Activated CD4-positive, CD25-positive, alpha-beta regulatory T cell treated with anti-CD3 and anti-CD28 coated beads, Interleukin-2, amount 50 U/mL, for 24 hours (primary cell): ENCODE measurements at regions not wholly inside any gene's neighbourhood (a gene's known extent, or its start where the extent isn't known, plus 50 kb on each side); places are given as distances from the start of the nearest gene placed in this dataset.

Experiments used
- ATAC-seq, 2 donors: fragments of 150-1000 bp; cut with Tn5 transposase; one replicate each; pipeline ENCODE4 v1.10.0; 2021; ENCODE audit warnings: mild to moderate bottlenecking in 1 of 2, moderate library complexity in 1 of 2

DNA sequence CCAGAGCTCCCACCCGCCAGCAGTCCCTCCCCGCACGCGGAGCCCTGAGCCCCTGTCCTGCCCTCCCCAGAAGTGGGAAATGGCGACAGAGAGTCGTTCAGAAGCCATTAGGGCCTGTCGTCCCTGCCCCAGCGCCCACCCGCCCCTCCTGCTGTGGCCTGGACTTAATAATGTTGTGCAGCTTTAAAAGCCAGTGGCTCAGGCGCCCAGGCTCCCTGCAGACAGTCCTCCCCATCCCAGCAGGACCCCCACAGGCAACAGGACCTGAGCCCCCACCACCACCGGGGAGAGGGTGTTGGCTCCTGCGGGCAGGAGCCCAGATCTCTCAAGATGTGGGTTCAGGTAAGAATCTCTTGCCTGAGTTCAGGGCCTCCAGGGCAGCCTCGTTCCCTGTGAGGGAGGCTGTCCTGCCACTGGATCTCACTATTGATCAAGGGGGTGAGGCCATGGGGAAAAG, 125.3 kb upstream of the RUNX3 start:
- no peak for ATAC-seq

DNA sequence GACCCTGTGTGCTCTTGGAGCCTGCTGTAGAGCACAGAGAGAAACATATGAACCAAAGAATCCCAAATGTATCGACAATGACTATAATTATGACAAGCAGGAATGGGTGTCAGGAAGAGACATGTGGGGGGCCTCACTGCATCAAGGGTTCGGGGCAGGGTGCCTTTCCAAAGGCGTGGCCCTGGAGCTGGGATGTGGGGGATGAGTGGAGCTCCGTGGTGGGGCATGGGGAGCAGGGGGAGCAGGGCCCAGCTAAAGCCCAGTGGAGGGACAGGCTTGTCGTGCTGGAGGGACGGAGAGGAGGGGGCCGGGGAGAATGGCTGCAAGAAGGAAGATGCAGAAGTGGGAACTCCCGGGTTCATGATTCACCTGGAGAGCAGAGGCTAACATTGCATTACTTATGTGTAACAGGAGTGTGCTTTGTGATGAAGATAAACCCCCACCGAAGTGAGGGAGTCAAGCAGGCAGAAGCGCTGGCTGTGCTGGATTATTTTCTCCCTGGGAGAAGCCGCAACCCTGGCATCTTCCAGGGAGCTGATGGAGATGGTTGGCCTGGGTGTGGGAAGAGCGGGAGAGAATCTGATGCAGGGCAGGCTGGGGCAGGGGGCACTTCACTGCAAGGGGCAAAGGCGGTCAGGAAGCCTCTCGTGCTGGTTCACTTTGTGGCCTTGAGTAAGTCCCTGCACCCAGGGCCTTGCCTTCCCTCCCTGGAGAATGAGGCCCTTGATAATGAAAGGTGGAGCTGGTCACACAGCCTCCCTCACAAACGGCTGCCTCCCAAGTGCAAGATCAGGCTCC, 124.6 kb upstream of the RUNX3 start:
- ATAC-seq, result no peak

- ATAC-seq, result no peak
These were observed 123.6 kb upstream of the RUNX3 start for GRCh38 chr1:25053576-25054250.

DNA sequence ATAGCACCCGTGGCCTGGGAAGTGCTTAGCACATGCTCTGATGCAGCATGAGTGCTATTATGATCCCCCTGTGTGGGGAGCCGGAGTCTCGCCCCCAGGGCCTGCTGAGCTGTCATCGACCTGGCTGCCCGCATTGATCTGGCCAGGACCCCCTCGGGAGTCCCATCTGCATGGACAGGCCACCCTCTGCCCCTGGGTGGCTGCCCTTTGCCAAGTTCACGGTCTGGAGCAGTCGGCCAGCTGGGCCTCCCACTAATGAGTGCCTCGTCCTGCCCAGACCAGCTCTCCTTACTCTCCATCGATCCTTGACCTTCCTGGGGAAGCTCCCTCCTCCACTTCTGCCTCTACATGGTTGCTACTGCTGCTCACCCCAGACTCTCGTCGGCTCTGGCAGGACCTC, 121.8 kb upstream of the RUNX3 start:
- no peak for ATAC-seq

DNA sequence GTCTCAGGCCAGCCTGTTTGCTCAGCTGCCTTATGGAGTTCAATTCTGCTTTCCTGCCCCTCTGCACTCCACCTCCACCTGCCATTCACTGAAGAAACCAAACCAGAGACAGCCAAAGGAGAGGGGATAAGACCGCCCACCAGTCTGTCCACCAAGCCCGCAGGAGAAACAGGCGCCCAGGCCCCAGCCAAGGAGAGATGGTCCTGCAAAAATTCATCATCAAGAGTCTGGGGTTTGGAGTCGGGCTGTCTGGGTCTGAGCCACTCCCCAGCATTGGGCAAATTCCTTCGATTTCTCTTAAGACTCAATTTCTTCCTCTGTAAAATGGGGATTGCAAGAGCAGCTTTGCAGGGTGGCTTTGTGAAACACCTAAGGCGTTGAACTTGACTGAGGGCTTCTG, 121.4 kb upstream of the RUNX3 start:
- ATAC-seq, result no peak

DNA sequence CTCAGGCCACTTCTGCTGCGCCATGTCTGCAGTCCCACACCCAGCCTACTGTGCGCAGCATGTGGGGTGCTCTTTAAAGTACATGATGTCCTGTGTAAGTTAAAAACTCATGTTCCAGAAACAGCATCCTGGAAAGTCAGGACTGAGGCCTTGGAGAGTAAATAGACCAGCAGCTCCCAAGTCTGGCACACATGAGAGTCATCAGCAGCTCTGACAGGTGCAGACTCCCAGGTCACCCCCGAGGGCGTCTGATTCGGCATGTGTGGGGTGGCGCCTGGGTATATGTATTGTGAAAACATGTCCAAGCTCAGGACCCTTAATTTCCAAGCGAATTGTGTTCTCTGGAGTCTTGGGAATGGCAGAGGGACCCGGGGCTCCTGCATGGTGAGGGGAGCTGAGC, 120.1 kb upstream of the RUNX3 start:
- ATAC-seq, result no peak

- ATAC-seq, result no peak
These were observed 119.1 kb upstream of the RUNX3 start for GRCh38 chr1:25049190-25049589.

GRCh38 chr1:25048728-25049127, 118.7 kb upstream of the RUNX3 start:
- ATAC-seq, result no peak

- ATAC-seq, result no peak
These were observed 117.6 kb upstream of the RUNX3 start for GRCh38 chr1:25047506-25048240.

DNA sequence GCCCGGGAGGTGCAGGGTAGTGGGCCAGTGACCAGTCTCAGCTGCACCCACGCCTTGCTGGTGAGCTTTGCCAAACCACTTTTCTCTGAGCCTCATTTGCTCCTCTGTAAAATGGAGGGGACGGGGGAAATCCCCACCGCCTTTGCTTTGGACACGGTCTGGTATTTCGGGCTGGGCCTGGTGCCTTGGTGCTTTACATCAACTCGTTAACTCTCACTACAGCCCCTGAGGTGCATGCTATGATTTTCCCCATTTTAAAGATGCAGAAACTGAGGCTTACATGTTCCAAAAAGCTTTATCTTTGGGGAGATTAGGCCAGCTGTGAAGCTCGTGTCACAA, 116.1 kb upstream of the RUNX3 start:
- ATAC-seq, result no peak

- ATAC-seq, result no peak
These were observed 115.6 kb upstream of the RUNX3 start for GRCh38 chr1:25045480-25046193.

DNA sequence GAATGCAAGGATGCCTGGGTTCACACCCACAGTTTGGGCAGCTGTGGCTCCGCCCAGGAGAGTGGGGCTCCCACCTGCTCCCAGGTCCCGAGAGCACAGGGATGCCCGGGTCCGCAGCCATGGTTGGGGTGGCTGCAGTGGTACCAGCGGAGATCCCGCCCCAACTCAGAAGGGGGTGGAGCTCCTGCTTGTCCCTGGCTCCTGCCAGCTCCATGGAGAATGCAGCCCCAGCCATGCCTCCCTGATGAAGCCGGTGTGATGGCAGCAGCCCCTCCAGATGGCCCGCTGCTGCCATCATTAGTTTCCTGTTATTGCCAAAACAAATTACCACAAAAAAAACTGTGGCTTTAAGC, 113.1 kb upstream of the RUNX3 start:
- ATAC-seq, result no peak

- ATAC-seq, result no peak
These were observed 112.5 kb upstream of the RUNX3 start for GRCh38 chr1:25042331-25043227.

GRCh38 chr1:25041916-25042315, 111.8 kb upstream of the RUNX3 start:
- ATAC-seq, result no peak

DNA sequence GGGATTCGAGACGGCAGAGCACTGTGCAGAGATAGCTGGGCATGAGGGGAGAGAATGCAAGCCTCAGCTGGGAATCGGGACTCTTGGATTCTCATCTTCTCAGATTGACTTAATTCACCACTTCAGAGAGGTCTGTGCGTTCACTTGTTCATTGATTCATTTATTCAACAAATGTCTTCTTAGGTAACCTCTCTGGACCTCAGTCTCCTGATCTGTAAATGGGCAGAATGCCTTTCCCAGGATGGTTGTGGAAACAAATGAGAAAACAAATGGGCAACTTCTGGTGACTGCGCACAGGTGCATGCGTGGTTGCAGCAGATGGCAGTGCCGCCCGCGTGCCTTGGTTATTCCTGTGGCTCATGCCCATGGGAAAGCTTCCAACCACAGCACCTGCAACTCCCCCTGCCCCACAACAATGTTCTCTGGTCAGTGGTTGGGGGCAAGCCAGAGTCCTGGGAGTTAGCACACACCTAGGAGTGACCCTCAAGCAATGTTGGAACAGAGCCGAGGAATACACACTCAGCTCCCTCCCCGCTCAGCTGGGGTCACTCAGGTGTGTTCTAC, 110.1 kb upstream of the RUNX3 start:
- ATAC-seq, result no peak

DNA sequence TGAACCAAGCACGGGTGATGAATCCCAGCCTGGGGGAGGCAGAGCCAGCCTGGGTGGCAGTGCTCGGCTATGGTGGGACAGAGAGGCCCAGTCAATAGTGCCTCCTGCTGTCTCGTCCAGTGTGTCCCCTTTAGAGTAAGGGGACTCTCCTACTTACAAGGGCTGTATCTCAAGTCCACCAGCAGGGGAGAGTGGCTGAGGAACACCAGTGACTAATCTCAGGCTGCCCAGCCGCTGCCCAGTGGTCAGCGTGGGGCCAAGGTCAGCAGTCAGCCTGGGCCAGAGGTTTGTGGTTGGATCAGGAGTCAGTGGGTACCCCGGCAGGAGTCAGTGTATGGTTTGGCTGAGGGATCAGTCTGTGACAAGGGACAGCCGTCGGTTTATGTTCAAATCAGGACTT, 109.2 kb upstream of the RUNX3 start:
- ATAC-seq, result no peak

DNA sequence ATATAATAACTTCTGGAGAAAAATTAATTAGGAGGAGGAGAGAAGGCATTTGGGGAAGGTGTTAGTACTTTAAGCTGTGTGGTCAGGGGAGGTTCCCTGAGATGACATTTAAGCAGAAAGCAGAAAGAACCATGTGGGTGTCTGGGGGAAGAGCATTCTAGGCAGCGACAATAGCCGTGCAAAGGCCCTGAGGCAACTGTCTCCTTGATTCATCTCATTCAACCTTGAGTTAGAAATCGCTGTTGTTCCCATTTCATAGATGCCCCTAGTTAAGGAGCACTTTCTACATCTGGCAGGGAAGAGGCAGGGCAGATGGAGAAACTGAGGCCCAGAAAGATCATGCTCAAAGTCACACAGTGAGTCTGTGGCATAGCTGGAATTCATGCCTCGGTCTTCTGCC, 108.6 kb upstream of the RUNX3 start:
- ATAC-seq, result no peak

DNA sequence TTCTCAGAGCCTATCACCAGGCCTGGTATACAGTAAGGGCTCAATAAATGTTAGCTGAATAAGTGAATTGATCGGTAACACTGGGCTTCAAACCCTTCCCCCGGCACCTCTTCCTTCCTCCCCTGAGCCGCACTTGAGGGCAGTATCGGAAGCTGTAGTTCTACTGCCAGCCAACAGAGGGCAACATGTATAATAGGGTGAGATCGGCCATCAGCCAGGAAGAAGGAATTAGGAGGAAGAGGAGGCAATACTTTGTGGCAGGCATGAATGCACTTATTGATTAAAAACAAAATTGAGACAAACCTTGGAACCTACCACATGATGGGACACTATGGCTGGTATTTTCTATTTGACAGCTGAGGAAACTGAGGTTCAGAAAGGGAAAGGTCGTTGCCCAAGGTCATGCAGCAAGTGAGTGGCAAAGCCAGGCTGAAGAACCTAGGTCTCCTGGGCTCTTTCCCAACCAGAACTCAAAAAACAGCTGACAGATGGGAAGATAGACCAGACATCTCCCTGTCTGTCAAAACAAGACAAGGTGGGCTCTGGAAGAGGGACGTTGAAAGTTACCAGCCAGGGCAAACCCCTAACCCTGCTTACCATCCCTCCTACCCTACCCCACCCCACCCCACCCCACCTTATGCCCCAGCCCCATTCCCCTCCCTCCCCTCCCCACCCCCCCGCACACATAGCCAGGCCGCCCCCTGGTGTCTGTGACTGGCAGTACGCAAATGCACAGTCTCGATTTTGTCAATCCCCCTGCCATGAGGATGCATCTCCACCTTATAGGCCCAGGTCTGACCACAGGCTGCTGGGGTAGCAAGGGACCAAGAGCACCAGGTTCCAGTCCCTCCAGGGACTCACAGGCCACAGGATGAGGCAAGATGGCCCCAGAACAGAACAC, 107.3 kb upstream of the RUNX3 start:
- ATAC-seq, result peak; percentile 46 to 49

GRCh38 chr1:25036117-25036546, 106.1 kb upstream of the RUNX3 start:
- ATAC-seq, result no peak

DNA sequence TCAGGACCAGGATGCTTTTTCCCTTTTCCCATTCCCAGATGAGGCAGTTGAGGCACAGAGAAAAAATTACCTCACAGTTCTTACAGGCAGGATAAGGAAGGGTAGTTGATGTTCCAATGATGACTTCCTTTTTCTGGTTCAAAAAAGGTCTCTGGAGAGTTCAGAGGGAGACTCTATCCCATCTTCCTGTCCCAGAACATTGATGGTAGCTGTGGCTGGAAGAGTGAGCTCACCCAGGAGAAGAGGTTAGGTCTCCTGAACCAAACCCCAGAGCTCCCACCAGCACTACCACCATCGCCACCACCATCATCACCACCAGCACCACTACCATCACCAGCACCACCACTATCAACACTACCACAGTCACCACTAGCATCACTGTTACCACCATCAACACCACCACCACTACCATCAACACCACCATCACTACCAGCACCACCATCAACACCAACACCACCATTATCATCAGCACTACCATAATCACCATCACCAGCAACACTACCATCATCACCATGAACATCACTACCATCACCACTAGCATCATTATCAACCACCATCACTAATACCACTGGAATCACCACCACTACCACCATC, 105.5 kb upstream of the RUNX3 start:
- no peak for ATAC-seq
